Lung (tissue), 11 donors: ENCODE measurements at regions not wholly inside any gene's neighbourhood (a gene's known extent, or its start where the extent isn't known, plus 50 kb on each side); places are given as distances from the start of the nearest gene placed in this dataset.

Experiments
- ATAC-seq: fragments of 200-7000 bp; cut with Tn5 transposase; one replicate; pipeline ENCODE4 v1.9.1; 2020; ENCODE audit warnings: moderate number of reproducible peaks; ENCODE audit not compliant: insufficient read depth, low FRiP score
- DNase-seq, 3 donors: peaks; one replicate each; pipeline ENCODE4 v3.0.0-alpha.2; 2013 to 2017
- H3K27ac ChIP-seq, 2 donors: one replicate each; pipeline ENCODE4 v1.5.1; 2013; ENCODE audit warnings: mild to moderate bottlenecking in 2 of 2, moderate library complexity in 2 of 2, control low read depth in 1 of 2, inconsistent platforms in 1 of 2, low read depth in 1 of 2, low read length in 1 of 2
- H3K27me3 ChIP-seq, 3 donors: one replicate each; pipeline ENCODE4 v1.5.1; 2013; ENCODE audit warnings: low read length in 2 of 3; ENCODE audit not compliant: control insufficient read depth in 3 of 3, insufficient read depth in 3 of 3
- H3K36me3 ChIP-seq, 4 donors: one replicate each; pipeline ENCODE4 v1.5.1; 2013; ENCODE audit warnings: low read length in 4 of 4, mild to moderate bottlenecking in 1 of 4, moderate library complexity in 1 of 4; ENCODE audit not compliant: control insufficient read depth in 4 of 4, insufficient read depth in 4 of 4
- H3K4me1 ChIP-seq, 5 donors: one replicate each; pipeline ENCODE4 v1.5.1; 2013; ENCODE audit warnings: low read length in 5 of 5, mild to moderate bottlenecking in 2 of 5, moderate library complexity in 1 of 5; ENCODE audit not compliant: control insufficient read depth in 5 of 5, insufficient read depth in 5 of 5
- H3K4me3 ChIP-seq: one replicate; pipeline ENCODE4 v1.5.1; 2013; ENCODE audit warnings: mild to moderate bottlenecking, control low read depth, moderate library complexity
- H3K9ac ChIP-seq, 2 donors: one replicate each; pipeline ENCODE4 v1.5.1; 2013; ENCODE audit warnings: low read length in 2 of 2, control low read depth in 1 of 2; ENCODE audit not compliant: insufficient read depth in 1 of 2
- H3K9me3 ChIP-seq, 4 donors: one replicate each; pipeline ENCODE4 v1.5.1; 2013; ENCODE audit warnings: low read length in 3 of 4, mild to moderate bottlenecking in 1 of 4, moderate library complexity in 1 of 4; ENCODE audit not compliant: control insufficient read depth in 4 of 4, insufficient read depth in 3 of 4
- WGBS, 2 donors: extraction: QIAGEN DNeasy Blood & Tissue Kit; methylation state at CpG; one replicate each; pipeline ENCODE4 v1.1.7; 2013; 5-methylcytosine and 5-hydroxymethylcytosine counted together
- TF ChIP-seq, protein P1 (sequence below): IDR thresholded peaks from 2 replicates; pipeline ENCODE4 v1.5.1; 2012; ENCODE audit warnings: mild to moderate bottlenecking; ENCODE audit errors: control extremely low read depth, extremely low read depth
- donor health status: control.
- donor health status: control.
- donor health status: Bipolar disorder and iron deficiency.
- donor health status: healthy.
- donor health status: DM: yes; HTN: yes; CAD: no.

DNA sequence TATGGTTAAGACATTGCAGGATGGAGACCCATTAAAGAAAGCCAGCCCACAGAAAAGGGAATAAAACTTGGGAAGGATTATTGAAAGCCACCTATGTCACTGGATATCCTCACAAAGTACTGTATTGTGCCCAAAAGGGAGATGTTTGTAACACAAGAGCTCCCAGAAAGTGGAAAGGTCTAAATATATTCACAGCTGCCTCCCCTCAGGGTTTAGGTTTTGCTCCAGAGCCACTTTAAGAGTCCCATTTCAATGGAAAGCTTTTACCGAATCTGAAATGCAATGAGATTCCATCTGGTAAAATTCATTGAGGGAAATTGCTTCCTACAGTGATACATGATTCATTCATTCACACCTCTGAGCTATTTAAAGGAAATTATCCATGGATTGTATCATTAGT, 176.4 kb downstream of the XPNPEP1 start:
- DNase-seq = no peak
- WGBS, 2 donors = 70 to 84% methylated on average over 1 of the region's 1 CpG
- no peaks in the 10 kb centered on the region for H3K4me1 ChIP-seq
- H3K36me3 ChIP-seq = no peaks in the 10 kb centered on the region
- no peak for ATAC-seq
- H3K27ac ChIP-seq = no peak overlapping the region
- TF ChIP-seq, protein P1, sequence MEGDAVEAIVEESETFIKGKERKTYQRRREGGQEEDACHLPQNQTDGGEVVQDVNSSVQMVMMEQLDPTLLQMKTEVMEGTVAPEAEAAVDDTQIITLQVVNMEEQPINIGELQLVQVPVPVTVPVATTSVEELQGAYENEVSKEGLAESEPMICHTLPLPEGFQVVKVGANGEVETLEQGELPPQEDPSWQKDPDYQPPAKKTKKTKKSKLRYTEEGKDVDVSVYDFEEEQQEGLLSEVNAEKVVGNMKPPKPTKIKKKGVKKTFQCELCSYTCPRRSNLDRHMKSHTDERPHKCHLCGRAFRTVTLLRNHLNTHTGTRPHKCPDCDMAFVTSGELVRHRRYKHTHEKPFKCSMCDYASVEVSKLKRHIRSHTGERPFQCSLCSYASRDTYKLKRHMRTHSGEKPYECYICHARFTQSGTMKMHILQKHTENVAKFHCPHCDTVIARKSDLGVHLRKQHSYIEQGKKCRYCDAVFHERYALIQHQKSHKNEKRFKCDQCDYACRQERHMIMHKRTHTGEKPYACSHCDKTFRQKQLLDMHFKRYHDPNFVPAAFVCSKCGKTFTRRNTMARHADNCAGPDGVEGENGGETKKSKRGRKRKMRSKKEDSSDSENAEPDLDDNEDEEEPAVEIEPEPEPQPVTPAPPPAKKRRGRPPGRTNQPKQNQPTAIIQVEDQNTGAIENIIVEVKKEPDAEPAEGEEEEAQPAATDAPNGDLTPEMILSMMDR = no peak
- no peak overlapping the region for H3K4me3 ChIP-seq
- H3K27me3 ChIP-seq = no peaks in the 10 kb centered on the region
- no peak overlapping the region for H3K9ac ChIP-seq
- H3K9me3 ChIP-seq = no peaks in the 10 kb centered on the region

DNA sequence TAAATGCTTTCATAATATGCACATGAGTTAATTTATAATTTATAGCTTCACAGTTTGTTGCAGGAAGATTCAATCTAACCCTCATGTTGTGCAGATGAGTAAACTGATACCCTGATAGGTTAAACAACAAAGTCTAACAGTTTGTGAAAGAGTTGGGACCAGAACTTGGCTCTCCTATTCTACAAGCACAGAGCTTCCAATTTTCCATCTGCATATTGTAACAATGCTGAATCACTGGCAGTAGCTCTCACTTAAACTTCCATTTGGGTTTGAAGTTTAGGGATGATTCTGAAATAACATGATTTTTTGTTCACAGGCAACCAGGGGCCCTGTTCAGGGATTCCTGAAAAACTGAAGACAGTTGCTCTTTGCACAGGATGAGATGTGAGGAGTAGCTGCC, 179.3 kb downstream of the XPNPEP1 start:
- TF ChIP-seq, protein P1 = no peak
- no peak overlapping the region for H3K9ac ChIP-seq
- DNase-seq = no peak

DNA sequence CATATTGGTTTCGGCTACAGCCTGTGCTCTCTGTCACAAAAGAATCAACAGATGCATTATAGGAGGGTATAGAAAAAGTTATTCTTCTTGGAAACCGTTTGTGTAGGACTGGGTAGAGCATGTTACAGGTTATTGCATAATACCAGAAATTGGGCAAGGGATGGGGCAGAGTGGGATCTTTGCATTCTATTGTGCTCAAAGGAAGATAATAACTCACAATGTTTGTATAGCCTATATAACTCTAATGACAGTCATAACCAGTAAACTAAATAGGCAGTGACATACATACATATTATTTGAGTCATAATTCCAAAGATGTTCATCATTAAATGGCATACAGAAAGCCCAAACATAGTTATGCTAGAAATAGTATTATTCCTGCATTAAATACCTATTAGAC, 179.7 kb downstream of the XPNPEP1 start:
- TF ChIP-seq, protein P1 = no peak
- Histone ChIP-seq H3K36me3 (no peaks in the 10 kb centered on the region), H3K9me3 (no peaks in the 10 kb centered on the region), H3K27ac (no peak overlapping the region), H3K9ac (no peak overlapping the region), H3K27me3 (no peaks in the 10 kb centered on the region), H3K4me1 (no peaks in the 10 kb centered on the region), H3K4me3 (no peak overlapping the region)
- DNase-seq (no peak), ATAC-seq (no peak)
- 49 to 51% methylated on average over 2 of the region's 2 CpGs for WGBS, 2 donors

More for the DNA sequence above, 179.3 kb downstream of the XPNPEP1 start:
- Histone ChIP-seq H3K4me1 (no peaks in the 10 kb centered on the region), H3K9me3 (no peaks in the 10 kb centered on the region), H3K27me3 (no peaks in the 10 kb centered on the region), H3K27ac (no peak overlapping the region), H3K36me3 (no peaks in the 10 kb centered on the region), H3K4me3 (no peak overlapping the region)
- ATAC-seq = no peak

DNA sequence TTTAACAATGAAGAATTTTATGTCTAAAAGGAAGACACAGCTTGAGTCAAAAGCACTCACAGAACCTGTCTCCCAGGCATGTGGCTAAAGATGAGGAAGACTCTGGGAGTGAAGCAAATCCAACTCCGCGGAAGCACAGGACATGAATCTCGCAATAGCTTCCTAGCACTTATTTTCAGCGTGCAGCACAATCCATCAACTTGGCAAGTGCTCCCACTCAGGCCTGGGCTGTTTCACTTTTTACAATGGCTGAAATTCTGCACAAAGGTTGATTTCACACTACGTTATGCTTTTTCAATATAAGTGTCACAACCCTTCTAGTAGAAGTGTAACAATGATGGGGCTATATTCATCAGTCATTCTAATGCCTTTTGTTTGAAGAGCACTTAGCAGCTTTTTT, 180.2 kb downstream of the XPNPEP1 start:
- Histone ChIP-seq H3K9ac (no peak overlapping the region), H3K4me1 (no peaks in the 10 kb centered on the region), H3K4me3 (no peak overlapping the region), H3K27ac (no peak overlapping the region), H3K27me3 (no peaks in the 10 kb centered on the region), H3K36me3 (no peaks in the 10 kb centered on the region), H3K9me3 (no peaks in the 10 kb centered on the region)
- no peak for ATAC-seq
- TF ChIP-seq, protein P1 = no peak
- WGBS, 2 donors = 18 to 38% methylated on average over 5 of the region's 5 CpGs
- no peak for DNase-seq
